HCT116 (cell line): ENCODE measurements at regions not wholly inside any gene's neighbourhood (a gene's known extent, or its start where the extent isn't known, plus 50 kb on each side); places are given as distances from the start of the nearest gene placed in this dataset.

ENCODE experiments used
- ATAC-seq: fragments of 200-7000 bp; cut with Tn5 transposase; 2 replicates; pipeline ENCODE4 v1.9.1; 2020; ENCODE audit warnings: mild to moderate bottlenecking, moderate library complexity
- BruUV-seq: library from RNA; stranded (reverse); fragments of 400-500 nt; replicated peaks from 2 replicates; lab custom pipeline; 2021; lab: Mats Ljungman, UMichigan
- CTCF ChIA-PET: fragments of 300-600 bp; sonication (Branson Sonifier 250); formaldehyde crosslinking; loops from one replicate; lab custom pipeline; 2021; ENCODE audit warnings: antibody characterized with exemption; lab: Charles Lee
- POLR2A ChIA-PET: fragments of 300-600, 350-600 bp; sonication (Branson Sonifier 250); formaldehyde crosslinking; loops from one replicate; lab custom pipeline; 2021; ENCODE audit warnings: antibody characterized with exemption; lab: Charles Lee
- RAD21 ChIA-PET, 2 experiments: fragments of 300-600 bp; sonication (Branson Sonifier 250); formaldehyde crosslinking; loops; one replicate each; lab custom pipeline; 2023; ENCODE audit warnings: low total read pairs in 2 of 2; ENCODE audit not compliant: uncharacterized antibody in 2 of 2, unreplicated experiment in 2 of 2, low non-redundant PET in 1 of 2; lab: Charles Lee
- DNase-seq: peaks from one replicate; pipeline ENCODE4 v3.0.0-alpha.2; 2010; ENCODE audit warnings: low read depth, low spot score
- H2AFZ ChIP-seq: fragments of 200-600 bp; shearing (Covaris generic), sonication (generic); 2 replicates; pipeline ENCODE4 v1.6.1; 2017; ENCODE audit warnings: low read depth, mixed run types, mixed read lengths, antibody characterized with exemption, low read length; ENCODE audit not compliant: poor library complexity, severe bottlenecking
- H3K27ac ChIP-seq: 2 replicates; pipeline ENCODE4 v1.5.1; 2012; ENCODE audit warnings: low read depth, low read length
- H3K27me3 ChIP-seq: fragments of 200-600 bp; sonication (generic); 2 replicates; pipeline ENCODE4 v1.6.1; 2016; ENCODE audit warnings: mixed run types, low read length, mixed read lengths; ENCODE audit not compliant: insufficient read depth
- H3K36me3 ChIP-seq, 2 experiments: fragments of 200-500 bp in 1 of 2; fragments of 200-600 bp in 1 of 2; sonication (Bioruptor generic) in 1 of 2; sonication (generic) in 1 of 2; 2 replicates each; pipeline versions ENCODE4 v1.5.1 to v1.6.1; 2014 to 2016; ENCODE audit warnings: low read length in 2 of 2, inconsistent platforms in 1 of 2, mixed read lengths in 1 of 2, mixed run types in 1 of 2; ENCODE audit not compliant: insufficient read depth in 2 of 2, control insufficient read depth in 1 of 2
- H3K4me1 ChIP-seq, 2 experiments: fragments of 200-600 bp in 1 of 2; sonication (generic) in 1 of 2; 2 replicates each; pipeline versions ENCODE4 v1.5.1 to v1.6.1; 2012 to 2017; ENCODE audit warnings: low read length in 2 of 2, inconsistent platforms in 1 of 2, mild to moderate bottlenecking in 1 of 2, mixed read lengths in 1 of 2, mixed run types in 1 of 2, moderate library complexity in 1 of 2; ENCODE audit not compliant: insufficient read depth in 2 of 2, control insufficient read depth in 1 of 2
- H3K4me2 ChIP-seq: fragments of 200-600 bp; sonication (generic); 2 replicates; pipeline ENCODE4 v1.6.1; 2017; ENCODE audit warnings: mixed run types, low read length, mixed read lengths
- H3K4me3 ChIP-seq, 2 experiments: fragments of 200-600 bp in 1 of 2; sonication (generic) in 1 of 2; replicated peaks in 1 of 2; 2 replicates each; pipeline ENCODE4 v1.5.1; 2011 to 2016; ENCODE audit warnings: low read length in 2 of 2, control low read depth in 1 of 2, low read depth in 1 of 2, mild to moderate bottlenecking in 1 of 2, mixed read lengths in 1 of 2, mixed run types in 1 of 2
- H3K79me2 ChIP-seq: fragments of 200-600 bp; sonication (generic); 2 replicates; pipeline ENCODE4 v1.6.1; 2017; ENCODE audit warnings: mild to moderate bottlenecking, mixed run types, low read length, moderate library complexity, mixed read lengths; ENCODE audit not compliant: insufficient read depth
- H3K9ac ChIP-seq: fragments of 200-600 bp; sonication (generic); 2 replicates; pipeline ENCODE4 v1.6.1; 2016; ENCODE audit warnings: low read length, mixed read lengths
- H3K9me2 ChIP-seq: fragments of 200-600 bp; sonication (generic), shearing (Covaris generic); 2 replicates; pipeline ENCODE4 v1.6.1; 2017; ENCODE audit warnings: mixed run types, mild to moderate bottlenecking, moderate library complexity; ENCODE audit not compliant: insufficient read depth
- H3K9me3 ChIP-seq, 2 experiments: fragments of 200-500 bp in 1 of 2; fragments of 200-600 bp in 1 of 2; sonication (Bioruptor generic) in 1 of 2; sonication (generic) in 1 of 2; 2 replicates each; pipeline ENCODE4 v1.6.1; 2014 to 2017; ENCODE audit warnings: low read length in 2 of 2, mixed read lengths in 2 of 2, inconsistent platforms in 1 of 2, low read depth in 1 of 2, mild to moderate bottlenecking in 1 of 2, mixed run types in 1 of 2, moderate library complexity in 1 of 2; ENCODE audit not compliant: control insufficient read depth in 1 of 2, insufficient read depth in 1 of 2
- H4K20me1 ChIP-seq: fragments of 200-600 bp; sonication (generic), shearing (Covaris generic); 2 replicates; pipeline ENCODE4 v1.6.1; 2017; ENCODE audit warnings: mixed run types, mild to moderate bottlenecking, moderate library complexity; ENCODE audit not compliant: insufficient read depth
- ELF1 ChIP-seq: IDR thresholded peaks from 2 replicates; pipeline ENCODE4 v1.6.1; 2012; ENCODE audit warnings: low read depth, borderline replicate concordance
- FOSL1 ChIP-seq: IDR thresholded peaks from 2 replicates; pipeline ENCODE4 v1.6.1; 2012; ENCODE audit warnings: low read depth
- SRF ChIP-seq: IDR thresholded peaks from 2 replicates; pipeline ENCODE4 v1.6.1; 2012; ENCODE audit warnings: low read depth
- TCF7L2 ChIP-seq: IDR thresholded peaks from 2 replicates; pipeline ENCODE4 v1.7.0; 2011; ENCODE audit warnings: borderline replicate concordance, inconsistent platforms; ENCODE audit not compliant: insufficient read depth, insufficient read length; ENCODE audit errors: extremely low read depth
- ZNF274 ChIP-seq: fragments of 200-500 bp; sonication (Bioruptor generic); IDR thresholded peaks from 2 replicates; pipeline ENCODE4 v1.6.1; 2014; ENCODE audit warnings: mild to moderate bottlenecking, low read depth, low read length, inconsistent platforms
- intact Hi-C: fragments of 100-400 bp; cut with micrococcal nuclease; formaldehyde crosslinking; loops from 2 replicates; pipeline ENCODE4 v1.10.0; 2022
- TF ChIP-seq, protein P1 (sequence below): IDR thresholded peaks from 2 replicates; pipeline ENCODE4 v1.6.1; 2012; ENCODE audit warnings: low read depth
- TF ChIP-seq, protein P2 (sequence below), 3 experiments: fragments of 200-600 bp in 1 of 3; sonication (generic) in 1 of 3; IDR thresholded peaks in 2 of 3; conservative IDR thresholded peaks in 1 of 3; 2 replicates each; pipeline ENCODE4 v1.5.1; 2012 to 2017; ENCODE audit warnings: low read depth in 2 of 3, low read length in 2 of 3, antibody characterized with exemption in 1 of 3, borderline replicate concordance in 1 of 3, control low read depth in 1 of 3, mild to moderate bottlenecking in 1 of 3, mixed read lengths in 1 of 3, mixed run types in 1 of 3, moderate library complexity in 1 of 3; ENCODE audit not compliant: insufficient read depth in 1 of 3
- TF ChIP-seq, protein P3 (sequence below): IDR thresholded peaks from 2 replicates; pipeline ENCODE4 v1.6.1; 2012

DNA sequence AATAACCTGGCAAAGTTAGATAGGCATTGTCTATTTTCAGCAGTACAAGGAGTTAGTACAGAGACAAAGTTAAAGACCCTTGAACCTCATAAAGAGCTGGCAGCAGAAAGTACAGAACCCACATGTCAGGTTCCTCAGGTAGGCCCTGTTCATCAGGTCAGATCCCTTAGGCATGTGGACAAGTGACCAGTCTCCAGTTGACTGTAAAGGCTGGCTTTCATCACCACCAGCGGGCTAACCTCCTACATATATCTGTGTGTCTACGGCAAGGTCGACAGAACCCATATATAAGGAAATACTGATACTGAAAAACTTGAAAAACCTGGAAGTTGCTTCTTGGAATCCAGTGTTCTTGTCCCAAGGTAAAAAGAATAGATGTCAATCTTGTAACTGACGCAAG, 223.1 kb upstream of the SGK1 start:
- no peak for ATAC-seq
- no peaks in the 10 kb centered on the region for H3K79me2 ChIP-seq
- H4K20me1 ChIP-seq: no peaks in the 10 kb centered on the region
- no peaks in the 10 kb centered on the region for H3K9me2 ChIP-seq
- TF ChIP-seq TCF7L2 (no peak), ZNF274 (no peak), ELF1 (no peak), FOSL1 (no peak), SRF (no peak)
- TF ChIP-seq, protein P1, sequence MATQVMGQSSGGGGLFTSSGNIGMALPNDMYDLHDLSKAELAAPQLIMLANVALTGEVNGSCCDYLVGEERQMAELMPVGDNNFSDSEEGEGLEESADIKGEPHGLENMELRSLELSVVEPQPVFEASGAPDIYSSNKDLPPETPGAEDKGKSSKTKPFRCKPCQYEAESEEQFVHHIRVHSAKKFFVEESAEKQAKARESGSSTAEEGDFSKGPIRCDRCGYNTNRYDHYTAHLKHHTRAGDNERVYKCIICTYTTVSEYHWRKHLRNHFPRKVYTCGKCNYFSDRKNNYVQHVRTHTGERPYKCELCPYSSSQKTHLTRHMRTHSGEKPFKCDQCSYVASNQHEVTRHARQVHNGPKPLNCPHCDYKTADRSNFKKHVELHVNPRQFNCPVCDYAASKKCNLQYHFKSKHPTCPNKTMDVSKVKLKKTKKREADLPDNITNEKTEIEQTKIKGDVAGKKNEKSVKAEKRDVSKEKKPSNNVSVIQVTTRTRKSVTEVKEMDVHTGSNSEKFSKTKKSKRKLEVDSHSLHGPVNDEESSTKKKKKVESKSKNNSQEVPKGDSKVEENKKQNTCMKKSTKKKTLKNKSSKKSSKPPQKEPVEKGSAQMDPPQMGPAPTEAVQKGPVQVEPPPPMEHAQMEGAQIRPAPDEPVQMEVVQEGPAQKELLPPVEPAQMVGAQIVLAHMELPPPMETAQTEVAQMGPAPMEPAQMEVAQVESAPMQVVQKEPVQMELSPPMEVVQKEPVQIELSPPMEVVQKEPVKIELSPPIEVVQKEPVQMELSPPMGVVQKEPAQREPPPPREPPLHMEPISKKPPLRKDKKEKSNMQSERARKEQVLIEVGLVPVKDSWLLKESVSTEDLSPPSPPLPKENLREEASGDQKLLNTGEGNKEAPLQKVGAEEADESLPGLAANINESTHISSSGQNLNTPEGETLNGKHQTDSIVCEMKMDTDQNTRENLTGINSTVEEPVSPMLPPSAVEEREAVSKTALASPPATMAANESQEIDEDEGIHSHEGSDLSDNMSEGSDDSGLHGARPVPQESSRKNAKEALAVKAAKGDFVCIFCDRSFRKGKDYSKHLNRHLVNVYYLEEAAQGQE: no peak
- TF ChIP-seq, protein P2, sequence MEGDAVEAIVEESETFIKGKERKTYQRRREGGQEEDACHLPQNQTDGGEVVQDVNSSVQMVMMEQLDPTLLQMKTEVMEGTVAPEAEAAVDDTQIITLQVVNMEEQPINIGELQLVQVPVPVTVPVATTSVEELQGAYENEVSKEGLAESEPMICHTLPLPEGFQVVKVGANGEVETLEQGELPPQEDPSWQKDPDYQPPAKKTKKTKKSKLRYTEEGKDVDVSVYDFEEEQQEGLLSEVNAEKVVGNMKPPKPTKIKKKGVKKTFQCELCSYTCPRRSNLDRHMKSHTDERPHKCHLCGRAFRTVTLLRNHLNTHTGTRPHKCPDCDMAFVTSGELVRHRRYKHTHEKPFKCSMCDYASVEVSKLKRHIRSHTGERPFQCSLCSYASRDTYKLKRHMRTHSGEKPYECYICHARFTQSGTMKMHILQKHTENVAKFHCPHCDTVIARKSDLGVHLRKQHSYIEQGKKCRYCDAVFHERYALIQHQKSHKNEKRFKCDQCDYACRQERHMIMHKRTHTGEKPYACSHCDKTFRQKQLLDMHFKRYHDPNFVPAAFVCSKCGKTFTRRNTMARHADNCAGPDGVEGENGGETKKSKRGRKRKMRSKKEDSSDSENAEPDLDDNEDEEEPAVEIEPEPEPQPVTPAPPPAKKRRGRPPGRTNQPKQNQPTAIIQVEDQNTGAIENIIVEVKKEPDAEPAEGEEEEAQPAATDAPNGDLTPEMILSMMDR (IDR thresholded peaks at IDR 0.05 in 2 of 3, conservative IDR thresholded peaks at IDR 0.05 in 1 of 3; ENCODE audit: borderline replicate concordance in 1 of 3, insufficient read depth in 1 of 3, low read depth in 2 of 3, low read length in 2 of 3): no peak
- TF ChIP-seq, protein P3, sequence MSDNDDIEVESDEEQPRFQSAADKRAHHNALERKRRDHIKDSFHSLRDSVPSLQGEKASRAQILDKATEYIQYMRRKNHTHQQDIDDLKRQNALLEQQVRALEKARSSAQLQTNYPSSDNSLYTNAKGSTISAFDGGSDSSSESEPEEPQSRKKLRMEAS: no peak
- POLR2A ChIA-PET: no interaction called here
- intact Hi-C loops: no loop called here
- H2AFZ ChIP-seq: no peak overlapping the region
- BruUV-seq: no TSS peak
- peaks cover 6 to 21% of the 10 kb centered on the region in 2 experiments; a peak in 3 of 4 replicates for H3K4me1 ChIP-seq
- H3K27me3 ChIP-seq: no peaks in the 10 kb centered on the region
- H3K9ac ChIP-seq: no peak overlapping the region
- RAD21 ChIA-PET: no interaction called here
- no peak overlapping the region for H3K4me2 ChIP-seq
- H3K9me3 ChIP-seq: no peaks in the 10 kb centered on the region
- H3K36me3 ChIP-seq: no peaks in the 10 kb centered on the region
- no peak overlapping the region for H3K4me3 ChIP-seq
- DNase-seq: no peak
- no peak overlapping the region for H3K27ac ChIP-seq
- CTCF ChIA-PET: no interaction called here
